ENCODE measurements at regions not wholly inside any gene's neighbourhood (a gene's known extent, or its start where the extent isn't known, plus 50 kb on each side); places are given as distances from the start of the nearest gene placed in this dataset.

DNA sequence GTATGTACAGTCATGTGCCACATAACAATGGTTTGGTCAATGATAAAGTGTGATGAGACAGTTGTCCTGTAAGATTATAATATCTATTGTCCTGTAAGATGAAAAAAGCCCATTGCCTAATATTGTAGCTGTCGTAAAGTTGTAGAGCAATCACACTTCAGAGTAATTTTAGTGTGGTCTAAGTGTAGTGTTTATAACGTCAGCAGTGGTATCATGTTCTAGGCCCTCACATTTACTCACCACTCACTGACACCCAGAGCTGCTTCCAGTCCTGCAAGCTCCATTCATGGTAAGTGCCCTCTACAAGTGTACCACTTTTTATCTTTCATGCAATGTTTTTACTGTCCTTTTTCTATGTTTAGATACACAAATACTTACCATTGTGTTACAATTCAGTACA is 259.9 kb upstream of the RAB4A start:
- H3K9me2 ChIP-seq (ENCODE audit: insufficient read depth), result no peaks in the 10 kb centered on the region
- H3K36me3 ChIP-seq (ENCODE audit: low read depth), result no peaks in the 10 kb centered on the region
- no peaks in the 10 kb centered on the region for H3F3A ChIP-seq (ENCODE audit: insufficient read depth, low read depth)
- H3K4me3 ChIP-seq, result no peak overlapping the region
- H4K20me1 ChIP-seq (ENCODE audit: insufficient read depth), result no peaks in the 10 kb centered on the region
- H3K4me2 ChIP-seq, result no peak overlapping the region
- H3K4me1 ChIP-seq (replicated peaks; ENCODE audit: insufficient read depth), result no peaks in the 10 kb centered on the region
- TF ChIP-seq, protein P1, sequence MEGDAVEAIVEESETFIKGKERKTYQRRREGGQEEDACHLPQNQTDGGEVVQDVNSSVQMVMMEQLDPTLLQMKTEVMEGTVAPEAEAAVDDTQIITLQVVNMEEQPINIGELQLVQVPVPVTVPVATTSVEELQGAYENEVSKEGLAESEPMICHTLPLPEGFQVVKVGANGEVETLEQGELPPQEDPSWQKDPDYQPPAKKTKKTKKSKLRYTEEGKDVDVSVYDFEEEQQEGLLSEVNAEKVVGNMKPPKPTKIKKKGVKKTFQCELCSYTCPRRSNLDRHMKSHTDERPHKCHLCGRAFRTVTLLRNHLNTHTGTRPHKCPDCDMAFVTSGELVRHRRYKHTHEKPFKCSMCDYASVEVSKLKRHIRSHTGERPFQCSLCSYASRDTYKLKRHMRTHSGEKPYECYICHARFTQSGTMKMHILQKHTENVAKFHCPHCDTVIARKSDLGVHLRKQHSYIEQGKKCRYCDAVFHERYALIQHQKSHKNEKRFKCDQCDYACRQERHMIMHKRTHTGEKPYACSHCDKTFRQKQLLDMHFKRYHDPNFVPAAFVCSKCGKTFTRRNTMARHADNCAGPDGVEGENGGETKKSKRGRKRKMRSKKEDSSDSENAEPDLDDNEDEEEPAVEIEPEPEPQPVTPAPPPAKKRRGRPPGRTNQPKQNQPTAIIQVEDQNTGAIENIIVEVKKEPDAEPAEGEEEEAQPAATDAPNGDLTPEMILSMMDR (conservative IDR thresholded peaks at IDR 0.05), result no peak
- no peak for TF ChIP-seq EZH2 (IDR thresholded peaks at IDR 0.05; ENCODE audit: low read depth)
- H3K27ac ChIP-seq, result no peak overlapping the region
- H2AFZ ChIP-seq, result no peak overlapping the region
- no peaks in the 10 kb centered on the region for H3K79me2 ChIP-seq (ENCODE audit: low read depth)
- H3K27me3 ChIP-seq (ENCODE audit: insufficient read depth, low read depth), result peaks cover 56% of the 10 kb centered on the region
- DNase-seq, result no peak
- H3K9me3 ChIP-seq (ENCODE audit: insufficient read depth, low read depth), result no peaks in the 10 kb centered on the region
- intact Hi-C loops (cut with micrococcal nuclease; ENCODE audit: unreplicated experiment), result no loop called here
- no TSS peak for BruUV-seq (replicated peaks)
- ChIA-PET CTCF (no interaction called here), POLR2A (ENCODE audit: unreplicated experiment) (no interaction called here)

GRCh38 chr1:229012823-229013222 is 258.1 kb upstream of the RAB4A start:
- intact Hi-C loops (cut with micrococcal nuclease; ENCODE audit: unreplicated experiment), result no loop called here
- no peak overlapping the region for H3K4me3 ChIP-seq
- DNase-seq, result no peak
- no peak for TF ChIP-seq EZH2 (IDR thresholded peaks at IDR 0.05; ENCODE audit: low read depth)
- TF ChIP-seq, protein P1 (conservative IDR thresholded peaks at IDR 0.05), result no peak
- H3K79me2 ChIP-seq (ENCODE audit: low read depth), result no peaks in the 10 kb centered on the region
- no peak overlapping the region for H2AFZ ChIP-seq
- no peaks in the 10 kb centered on the region for H3K4me1 ChIP-seq (replicated peaks; ENCODE audit: insufficient read depth)
- H4K20me1 ChIP-seq (ENCODE audit: insufficient read depth), result no peaks in the 10 kb centered on the region
- H3K9me3 ChIP-seq (ENCODE audit: insufficient read depth, low read depth), result no peaks in the 10 kb centered on the region
- no peak overlapping the region for H3K4me2 ChIP-seq
- POLR2A ChIA-PET (ENCODE audit: unreplicated experiment), result no interaction called here
- H3K9me2 ChIP-seq (ENCODE audit: insufficient read depth), result no peaks in the 10 kb centered on the region
- H3K36me3 ChIP-seq (ENCODE audit: low read depth), result no peaks in the 10 kb centered on the region
- BruUV-seq (replicated peaks), result no TSS peak
- CTCF ChIA-PET, result no interaction called here
- H3K27ac ChIP-seq, result no peak overlapping the region
- H3K27me3 ChIP-seq (ENCODE audit: insufficient read depth, low read depth), result peaks cover 66% of the 10 kb centered on the region
- H3F3A ChIP-seq (ENCODE audit: insufficient read depth, low read depth), result no peaks in the 10 kb centered on the region

DNA sequence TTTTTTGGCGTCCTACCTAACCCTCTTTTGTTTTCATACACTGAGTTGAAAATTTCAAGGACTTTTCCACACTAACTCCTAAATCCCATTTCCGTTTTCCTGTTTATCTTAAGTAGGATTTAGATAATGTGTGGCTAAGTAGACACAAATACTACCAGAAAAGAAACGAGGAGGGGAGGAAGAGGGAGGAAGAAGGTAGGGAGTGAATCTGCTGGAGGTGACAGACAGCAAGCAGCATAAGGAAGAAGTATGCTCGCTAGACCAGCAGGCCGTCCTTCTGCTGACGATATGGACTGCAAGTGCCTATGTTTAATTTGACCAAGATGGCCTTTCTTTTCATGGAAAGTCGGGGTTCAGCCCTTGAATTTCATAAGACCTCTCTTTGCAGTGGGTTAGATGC is 256.9 kb upstream of the RAB4A start:
- DNase-seq, result no peak
- no TSS peak for BruUV-seq (replicated peaks)
- Histone ChIP-seq H3K27ac (no peak overlapping the region), H3K4me2 (no peak overlapping the region), H2AFZ (no peak overlapping the region), H3K4me1 (replicated peaks; ENCODE audit: insufficient read depth) (no peaks in the 10 kb centered on the region), H3K9me3 (ENCODE audit: insufficient read depth, low read depth) (no peaks in the 10 kb centered on the region), H3K79me2 (ENCODE audit: low read depth) (no peaks in the 10 kb centered on the region), H3K9me2 (ENCODE audit: insufficient read depth) (no peaks in the 10 kb centered on the region), H3K4me3 (no peak overlapping the region), H3K36me3 (ENCODE audit: low read depth) (no peaks in the 10 kb centered on the region), H3F3A (ENCODE audit: insufficient read depth, low read depth) (no peaks in the 10 kb centered on the region), H3K27me3 (ENCODE audit: insufficient read depth, low read depth) (peaks cover 57% of the 10 kb centered on the region), H4K20me1 (ENCODE audit: insufficient read depth) (no peaks in the 10 kb centered on the region)
- CTCF ChIA-PET, result no interaction called here
- intact Hi-C loops (cut with micrococcal nuclease; ENCODE audit: unreplicated experiment), result no loop called here
- TF ChIP-seq, protein P1 (conservative IDR thresholded peaks at IDR 0.05), result no peak
- TF ChIP-seq EZH2 (IDR thresholded peaks at IDR 0.05; ENCODE audit: low read depth), result no peak
- POLR2A ChIA-PET (ENCODE audit: unreplicated experiment), result no interaction called here

Data from PC-9 (cell line).